HG03469 (cell line): ENCODE measurements at regions not wholly inside any gene's neighbourhood (a gene's known extent, or its start where the extent isn't known, plus 50 kb on each side); places are given as distances from the start of the nearest gene placed in this dataset.
"Not testable (repeated sequence)": the region's sequence is repeated elsewhere in the genome, so short reads cannot be mapped to it uniquely, and the experiment has no call there.

Source experiments
- ATAC-seq: cut with Tn5 transposase; IDR thresholded peaks from one replicate; pipeline ENCODE4 v1.9.1; 2021; ENCODE audit warnings: mild to moderate bottlenecking, moderate library complexity, moderate number of reproducible peaks; ENCODE audit not compliant: unreplicated experiment

GRCh38 chr14:22122829-22123560 lies 449.4 kb upstream of the OR4E1 start:
- no peak for ATAC-seq

GRCh38 chr14:22122227-22122818 lies 448.7 kb upstream of the OR4E1 start:
- no peak for ATAC-seq

- ATAC-seq, result no peak
Observed at GRCh38 chr14:22118899-22119477, 445.4 kb upstream of the OR4E1 start.

- ATAC-seq, result no peak
Observed at GRCh38 chr14:22113401-22113800, 439.8 kb upstream of the OR4E1 start.

GRCh38 chr14:22112004-22112403 lies 438.4 kb upstream of the OR4E1 start:
- no peak for ATAC-seq

GRCh38 chr14:22107753-22108152 lies 434.1 kb upstream of the OR4E1 start:
- no peak for ATAC-seq

- ATAC-seq, result no peak
Observed at GRCh38 chr14:22106700-22107697, 433.4 kb upstream of the OR4E1 start.

GRCh38 chr14:22105624-22106006 lies 432.0 kb upstream of the OR4E1 start:
- ATAC-seq, result no peak

GRCh38 chr14:22105006-22105623 lies 431.5 kb upstream of the OR4E1 start:
- no peak for ATAC-seq

GRCh38 chr14:22100764-22101120 lies 427.1 kb upstream of the OR4E1 start:
- ATAC-seq, result not testable (repeated sequence)

- no peak for ATAC-seq
Observed at GRCh38 chr14:22099942-22100763, 426.5 kb upstream of the OR4E1 start.

GRCh38 chr14:22098435-22098834 lies 424.8 kb upstream of the OR4E1 start:
- ATAC-seq, result no peak

- no peak for ATAC-seq
Observed at GRCh38 chr14:22097586-22098292, 424.1 kb upstream of the OR4E1 start.

GRCh38 chr14:22097072-22097471 lies 423.5 kb upstream of the OR4E1 start:
- ATAC-seq, result no peak

- ATAC-seq, result no peak
Observed at GRCh38 chr14:22096514-22096895, 422.9 kb upstream of the OR4E1 start.

- ATAC-seq, result no peak
Observed at GRCh38 chr14:22095860-22096513, 422.4 kb upstream of the OR4E1 start.

- no peak for ATAC-seq
Observed at GRCh38 chr14:22089940-22090339, 416.3 kb upstream of the OR4E1 start.

GRCh38 chr14:22088614-22089342 lies 415.2 kb upstream of the OR4E1 start:
- no peak for ATAC-seq
